ENCODE measurements at regions not wholly inside any gene's neighbourhood (a gene's known extent, or its start where the extent isn't known, plus 50 kb on each side); places are given as distances from the start of the nearest gene placed in this dataset.

GRCh38 chr2:5990086-5990485 lies 297.9 kb downstream of the SOX11 start:
- no peaks in the 10 kb centered on the region for H3K9me3 Mint-ChIP-seq
- H3K27me3 Mint-ChIP-seq (ENCODE audit: low read depth), result no peaks in the 10 kb centered on the region
- no peak overlapping the region for H3K4me3 Mint-ChIP-seq
- no peaks in the 10 kb centered on the region for H3K4me1 Mint-ChIP-seq (ENCODE audit: low read depth)
- H3K27ac Mint-ChIP-seq, result no peak overlapping the region
- no peaks in the 10 kb centered on the region for H3K36me3 Mint-ChIP-seq (ENCODE audit: low read depth)

DNA sequence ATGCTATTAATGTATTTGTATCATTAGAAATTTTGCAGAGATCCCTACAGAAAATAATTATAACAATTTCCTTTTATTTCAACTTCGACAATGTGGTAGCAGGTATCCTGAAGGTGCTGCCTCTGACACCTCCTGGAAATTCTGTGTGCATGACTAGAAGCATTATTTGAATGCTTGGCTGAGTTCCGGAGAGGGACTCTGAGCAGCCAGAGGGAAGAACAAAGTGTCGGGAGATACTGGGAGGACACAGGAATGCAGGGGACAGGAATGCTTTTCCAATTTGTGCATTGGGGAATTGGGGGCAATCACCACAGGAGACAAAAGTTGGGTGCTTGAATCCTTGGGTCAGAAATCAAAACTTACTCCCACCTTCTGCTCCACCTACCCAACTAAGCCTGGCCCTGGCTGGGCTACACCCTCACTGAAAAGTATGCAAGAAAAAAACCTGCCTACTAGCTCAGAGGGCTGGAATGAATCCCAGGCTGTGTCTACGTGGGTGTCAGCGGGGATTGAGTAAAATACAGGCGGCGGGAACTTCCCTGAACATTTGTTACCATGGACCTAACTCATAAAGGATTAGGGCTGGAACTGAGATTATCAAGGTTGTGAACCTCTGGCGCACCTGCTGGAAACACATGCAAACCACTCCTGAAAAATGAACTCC lies 299.3 kb downstream of the SOX11 start:
- Mint-ChIP-seq H3K36me3 (ENCODE audit: low read depth) (no peaks in the 10 kb centered on the region), H3K4me3 (no peak overlapping the region)

DNA sequence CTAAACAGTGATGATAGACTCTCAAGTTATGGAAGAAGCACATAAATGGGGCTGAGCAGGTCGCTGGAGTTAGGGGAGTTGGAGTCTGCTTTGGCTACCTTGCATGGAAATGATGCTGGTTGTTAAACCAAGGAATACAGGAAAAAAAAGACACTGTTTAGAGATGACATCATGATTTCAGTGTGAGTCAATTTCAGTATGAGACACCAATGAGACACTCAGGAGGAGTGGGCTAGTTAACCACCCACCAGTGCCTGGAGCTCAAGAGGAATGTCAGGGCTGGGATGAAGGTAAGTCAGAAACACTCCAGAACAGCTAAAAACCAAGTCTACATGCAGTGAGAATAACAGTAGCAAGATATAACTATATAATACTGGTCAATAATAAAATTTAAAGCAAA lies 303.6 kb downstream of the SOX11 start:
- Mint-ChIP-seq H3K9me3 (no peaks in the 10 kb centered on the region), H3K27me3 (ENCODE audit: low read depth) (no peaks in the 10 kb centered on the region), H3K4me1 (ENCODE audit: low read depth) (no peaks in the 10 kb centered on the region), H3K36me3 (ENCODE audit: low read depth) (no peaks in the 10 kb centered on the region), H3K27ac (no peak overlapping the region), H3K4me3 (no peak overlapping the region)

More for the DNA sequence above, 299.3 kb downstream of the SOX11 start:
- Mint-ChIP-seq H3K27me3 (ENCODE audit: low read depth) (no peaks in the 10 kb centered on the region), H3K9me3 (no peaks in the 10 kb centered on the region), H3K27ac (no peak overlapping the region), H3K4me1 (ENCODE audit: low read depth) (no peaks in the 10 kb centered on the region)

DNA sequence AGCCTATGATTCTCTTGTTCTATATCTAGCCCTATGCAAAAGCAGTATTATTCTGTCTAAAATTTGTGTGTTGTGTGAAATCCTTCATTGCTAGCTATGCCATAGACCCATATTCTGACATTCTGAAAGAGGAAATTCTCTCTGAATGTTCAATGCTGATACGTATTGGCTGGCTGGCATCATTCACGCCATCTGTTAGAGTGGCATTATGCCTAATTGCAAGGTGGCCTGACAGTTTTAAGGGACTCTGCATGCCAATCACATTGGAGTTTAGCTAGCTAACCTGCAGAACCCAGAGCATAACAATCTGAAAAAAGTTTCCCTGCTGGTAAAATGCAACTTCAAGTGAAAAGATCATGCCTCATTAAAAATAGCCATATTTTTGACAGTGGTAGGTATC lies 316.0 kb downstream of the SOX11 start:
- no peak overlapping the region for H3K27ac Mint-ChIP-seq
- no peak overlapping the region for H3K4me3 Mint-ChIP-seq
- H3K4me1 Mint-ChIP-seq (ENCODE audit: low read depth), result no peaks in the 10 kb centered on the region
- H3K27me3 Mint-ChIP-seq (ENCODE audit: low read depth), result no peaks in the 10 kb centered on the region
- no peaks in the 10 kb centered on the region for H3K9me3 Mint-ChIP-seq
- no peaks in the 10 kb centered on the region for H3K36me3 Mint-ChIP-seq (ENCODE audit: low read depth)

- Mint-ChIP-seq H3K4me3 (no peak overlapping the region), H3K27ac (no peak overlapping the region), H3K36me3 (ENCODE audit: low read depth) (no peaks in the 10 kb centered on the region), H3K9me3 (no peaks in the 10 kb centered on the region), H3K4me1 (ENCODE audit: low read depth) (no peaks in the 10 kb centered on the region), H3K27me3 (ENCODE audit: low read depth) (no peaks in the 10 kb centered on the region)
Measured at GRCh38 chr2:6008726-6009125, 316.5 kb downstream of the SOX11 start.

DNA sequence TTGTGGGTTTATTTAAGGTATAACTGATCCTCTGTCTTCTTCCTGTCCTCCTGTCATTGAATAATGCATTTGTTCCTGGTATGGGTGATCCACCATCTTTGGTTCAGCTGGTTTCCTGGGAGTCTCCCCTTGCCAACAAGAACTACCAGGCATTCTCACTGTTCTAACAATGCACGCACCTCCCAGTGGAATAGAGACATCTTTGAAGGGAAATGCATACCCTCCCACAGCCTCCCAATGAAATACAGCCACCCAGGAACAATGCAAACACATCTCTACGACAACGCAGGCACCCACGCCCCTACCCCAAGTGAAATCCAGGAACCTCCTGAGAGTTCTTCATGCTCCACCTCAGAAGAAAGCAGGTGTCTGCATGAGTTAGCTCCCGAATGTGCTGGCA lies 318.0 kb downstream of the SOX11 start:
- Mint-ChIP-seq H3K27ac (no peak overlapping the region), H3K9me3 (no peaks in the 10 kb centered on the region), H3K27me3 (ENCODE audit: low read depth) (no peaks in the 10 kb centered on the region), H3K4me1 (ENCODE audit: low read depth) (no peaks in the 10 kb centered on the region), H3K36me3 (ENCODE audit: low read depth) (no peaks in the 10 kb centered on the region), H3K4me3 (no peak overlapping the region)

DNA sequence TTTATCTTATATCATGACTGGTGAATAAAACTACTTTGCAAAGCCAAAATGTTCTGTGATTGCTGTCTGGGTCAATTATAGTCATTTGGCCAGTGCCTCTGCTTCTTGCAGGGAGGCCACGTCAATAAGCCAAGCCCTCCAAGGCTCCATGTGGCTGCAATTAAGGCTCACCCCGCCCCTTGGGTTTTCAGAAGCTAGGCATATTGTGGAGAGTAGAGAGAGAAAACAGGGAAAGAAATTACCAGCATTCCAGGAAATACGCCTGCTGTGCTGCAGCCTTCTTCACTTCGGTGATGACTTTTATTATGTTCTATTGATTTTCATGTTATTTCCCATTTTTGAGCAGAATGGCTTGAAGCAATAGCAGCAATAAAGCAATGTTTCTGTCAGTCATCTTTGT lies 319.7 kb downstream of the SOX11 start:
- Mint-ChIP-seq H3K9me3 (no peaks in the 10 kb centered on the region), H3K4me1 (ENCODE audit: low read depth) (no peaks in the 10 kb centered on the region), H3K4me3 (no peak overlapping the region), H3K27ac (no peak overlapping the region), H3K27me3 (ENCODE audit: low read depth) (no peaks in the 10 kb centered on the region), H3K36me3 (ENCODE audit: low read depth) (no peaks in the 10 kb centered on the region)

DNA sequence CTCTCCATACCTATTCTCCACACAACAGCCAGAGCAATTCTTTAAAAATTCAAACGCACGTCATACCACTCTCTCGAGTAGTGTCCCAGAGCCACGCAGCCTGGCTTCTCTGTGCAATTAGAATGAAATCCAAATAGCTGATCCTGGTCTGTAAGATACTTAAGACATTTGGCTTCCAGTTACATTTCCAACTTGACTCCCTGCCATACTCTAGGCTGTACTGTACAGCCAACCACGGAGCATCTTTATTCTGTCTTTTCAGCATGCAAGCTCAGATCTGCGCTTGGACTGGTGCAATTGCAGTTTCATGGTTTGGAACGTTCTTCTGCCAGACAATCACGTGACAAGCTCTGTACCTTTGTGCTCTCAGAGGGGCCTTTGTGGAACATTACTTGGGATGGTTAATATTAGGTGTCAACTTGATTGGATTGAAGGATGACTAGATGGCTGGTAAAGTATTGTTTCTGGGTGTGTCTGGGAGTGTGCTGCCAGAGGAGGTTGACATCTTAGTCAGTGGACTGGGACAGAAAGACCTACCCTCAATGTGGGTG lies 325.6 kb downstream of the SOX11 start:
- Mint-ChIP-seq H3K36me3 (ENCODE audit: low read depth) (no peaks in the 10 kb centered on the region), H3K4me1 (ENCODE audit: low read depth) (no peaks in the 10 kb centered on the region), H3K27ac (no peak overlapping the region), H3K9me3 (no peaks in the 10 kb centered on the region), H3K4me3 (no peak overlapping the region), H3K27me3 (ENCODE audit: low read depth) (no peaks in the 10 kb centered on the region)

- no peak overlapping the region for H3K4me3 Mint-ChIP-seq
- no peaks in the 10 kb centered on the region for H3K36me3 Mint-ChIP-seq (ENCODE audit: low read depth)
- H3K4me1 Mint-ChIP-seq (ENCODE audit: low read depth), result no peaks in the 10 kb centered on the region
- H3K9me3 Mint-ChIP-seq, result no peaks in the 10 kb centered on the region
- H3K27me3 Mint-ChIP-seq (ENCODE audit: low read depth), result no peaks in the 10 kb centered on the region
- no peak overlapping the region for H3K27ac Mint-ChIP-seq
Measured at GRCh38 chr2:6024229-6024628, 332.0 kb downstream of the SOX11 start.

GRCh38 chr2:6024784-6025183 lies 332.6 kb downstream of the SOX11 start:
- Mint-ChIP-seq H3K36me3 (ENCODE audit: low read depth) (no peaks in the 10 kb centered on the region), H3K4me3 (no peak overlapping the region), H3K27me3 (ENCODE audit: low read depth) (no peaks in the 10 kb centered on the region), H3K9me3 (no peaks in the 10 kb centered on the region), H3K27ac (no peak overlapping the region), H3K4me1 (ENCODE audit: low read depth) (no peaks in the 10 kb centered on the region)

- no peaks in the 10 kb centered on the region for H3K27me3 Mint-ChIP-seq (ENCODE audit: low read depth)
- no peaks in the 10 kb centered on the region for H3K9me3 Mint-ChIP-seq
- H3K36me3 Mint-ChIP-seq (ENCODE audit: low read depth), result no peaks in the 10 kb centered on the region
- no peaks in the 10 kb centered on the region for H3K4me1 Mint-ChIP-seq (ENCODE audit: low read depth)
- no peak overlapping the region for H3K4me3 Mint-ChIP-seq
- no peak overlapping the region for H3K27ac Mint-ChIP-seq
Measured at GRCh38 chr2:6025391-6025790, 333.2 kb downstream of the SOX11 start.

DNA sequence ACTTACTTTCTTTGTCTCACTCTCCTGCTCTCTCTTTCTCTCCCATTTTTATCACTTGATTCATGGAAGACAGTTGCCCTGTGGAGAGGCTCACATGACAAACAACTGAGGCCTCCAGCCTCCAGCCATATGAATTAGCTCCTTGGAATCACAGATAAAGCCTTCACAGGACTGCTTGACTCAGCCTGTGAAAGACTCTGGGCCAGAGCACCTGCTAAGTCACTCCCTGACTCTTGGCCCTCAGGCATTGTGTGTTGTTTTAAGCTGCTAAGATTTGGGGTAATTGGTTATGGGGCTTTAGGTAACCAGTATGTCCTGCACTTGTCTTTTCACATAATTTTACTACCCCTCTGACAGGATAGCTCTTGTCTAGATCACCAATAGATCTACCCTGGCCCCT lies 334.9 kb downstream of the SOX11 start:
- Mint-ChIP-seq H3K36me3 (ENCODE audit: low read depth) (no peaks in the 10 kb centered on the region), H3K27me3 (ENCODE audit: low read depth) (no peaks in the 10 kb centered on the region)

GRCh38 chr2:6031200-6031867 lies 339.1 kb downstream of the SOX11 start:
- Mint-ChIP-seq H3K4me1 (ENCODE audit: low read depth) (no peaks in the 10 kb centered on the region), H3K27me3 (ENCODE audit: low read depth) (no peaks in the 10 kb centered on the region), H3K27ac (no peak overlapping the region), H3K36me3 (ENCODE audit: low read depth) (no peaks in the 10 kb centered on the region), H3K9me3 (no peaks in the 10 kb centered on the region), H3K4me3 (no peak overlapping the region)

More for the DNA sequence above, 334.9 kb downstream of the SOX11 start:
- H3K9me3 Mint-ChIP-seq, result no peaks in the 10 kb centered on the region
- no peak overlapping the region for H3K27ac Mint-ChIP-seq
- no peak overlapping the region for H3K4me3 Mint-ChIP-seq
- no peaks in the 10 kb centered on the region for H3K4me1 Mint-ChIP-seq (ENCODE audit: low read depth)

DNA sequence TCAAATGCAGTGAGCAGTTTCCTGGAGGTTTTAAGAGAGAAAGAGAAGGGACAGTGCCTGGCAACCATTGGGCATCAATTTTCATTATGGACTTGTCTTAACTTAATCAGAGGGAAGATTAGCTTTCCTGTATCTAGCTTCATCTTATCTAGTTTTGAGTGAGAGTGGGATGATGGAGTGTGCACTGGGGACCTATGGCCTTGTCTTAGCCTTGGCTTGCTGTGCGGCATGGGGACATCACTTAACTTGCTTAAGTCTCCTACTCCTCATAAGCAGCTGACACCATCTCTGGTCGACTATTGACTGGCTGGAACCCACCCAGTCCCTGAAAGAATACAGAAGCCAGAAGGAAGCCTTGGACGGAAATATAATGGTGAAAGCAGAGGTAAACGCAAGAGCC lies 344.0 kb downstream of the SOX11 start:
- H3K36me3 Mint-ChIP-seq (ENCODE audit: low read depth), result no peaks in the 10 kb centered on the region
- no peaks in the 10 kb centered on the region for H3K27me3 Mint-ChIP-seq (ENCODE audit: low read depth)
- H3K4me3 Mint-ChIP-seq, result no peak overlapping the region
- H3K4me1 Mint-ChIP-seq (ENCODE audit: low read depth), result no peaks in the 10 kb centered on the region
- H3K27ac Mint-ChIP-seq, result no peak overlapping the region
- no peaks in the 10 kb centered on the region for H3K9me3 Mint-ChIP-seq

- Mint-ChIP-seq H3K27ac (no peak overlapping the region), H3K9me3 (peaks cover 5% of the 10 kb centered on the region), H3K36me3 (ENCODE audit: low read depth) (no peaks in the 10 kb centered on the region), H3K4me1 (ENCODE audit: low read depth) (no peaks in the 10 kb centered on the region), H3K27me3 (ENCODE audit: low read depth) (no peaks in the 10 kb centered on the region), H3K4me3 (no peak overlapping the region)
Measured at GRCh38 chr2:6043238-6043637, 351.1 kb downstream of the SOX11 start.
